Neural progenitor cell (in vitro differentiated cells): ENCODE measurements at regions not wholly inside any gene's neighbourhood (a gene's known extent, or its start where the extent isn't known, plus 50 kb on each side); places are given as distances from the start of the nearest gene placed in this dataset.

Experiments used
- DNase-seq: peaks from one replicate; pipeline ENCODE4 v3.0.0-alpha.2; 2016; ENCODE audit warnings: low spot score
- H2AFZ ChIP-seq: fragments of 200-600 bp; sonication (generic); replicated peaks from 2 replicates; pipeline ENCODE4 v1.6.1; 2016; ENCODE audit warnings: antibody characterized with exemption
- H3F3A ChIP-seq: fragments of 200-600 bp; sonication (generic); 2 replicates; pipeline ENCODE4 v1.6.1; 2016; ENCODE audit warnings: antibody characterized with exemption, low read depth
- H3K27ac ChIP-seq: fragments of 200-600 bp; sonication (generic); 2 replicates; pipeline ENCODE4 v1.5.1; 2016; ENCODE audit warnings: mild to moderate bottlenecking
- H3K27me3 ChIP-seq: fragments of 200-600 bp; sonication (generic); 2 replicates; pipeline ENCODE4 v1.6.1; 2016; ENCODE audit warnings: mild to moderate bottlenecking, moderate library complexity
- H3K36me3 ChIP-seq: fragments of 200-600 bp; sonication (generic); 2 replicates; pipeline ENCODE4 v1.5.1; 2016
- H3K4me1 ChIP-seq: fragments of 200-600 bp; sonication (generic); 2 replicates; pipeline ENCODE4 v1.6.1; 2016; ENCODE audit warnings: mixed run types
- H3K4me2 ChIP-seq: fragments of 200-600 bp; sonication (generic); 2 replicates; pipeline ENCODE4 v1.6.1; 2016
- H3K4me3 ChIP-seq: fragments of 200-600 bp; sonication (generic); 2 replicates; pipeline ENCODE4 v1.5.1; 2016
- H3K79me2 ChIP-seq: fragments of 200-600 bp; sonication (generic); 2 replicates; pipeline ENCODE4 v1.6.1; 2016; ENCODE audit warnings: low read depth
- H3K9ac ChIP-seq: fragments of 200-600 bp; sonication (generic); 2 replicates; pipeline ENCODE4 v1.6.1; 2016
- H3K9me3 ChIP-seq: fragments of 200-600 bp; sonication (generic); 2 replicates; pipeline ENCODE4 v1.5.1; 2016; ENCODE audit warnings: low read depth
- H4K20me1 ChIP-seq: fragments of 200-600 bp; sonication (generic); 2 replicates; pipeline ENCODE4 v1.6.1; 2016; ENCODE audit warnings: low read depth
- H3K27ac Mint-ChIP-seq: 3 replicates; pipeline ENCODE4 v1.8.0; 2021; ENCODE audit warnings: mixed read lengths
- H3K27me3 Mint-ChIP-seq: 2 replicates; pipeline ENCODE4 v1.8.0; 2022; ENCODE audit warnings: low read depth, mild to moderate bottlenecking, inconsistent platforms, moderate library complexity, mixed read lengths; ENCODE audit not compliant: insufficient read depth
- H3K36me3 Mint-ChIP-seq: 3 replicates; pipeline ENCODE4 v1.8.0; 2021; ENCODE audit warnings: mixed read lengths
- H3K4me1 Mint-ChIP-seq: 3 replicates; pipeline ENCODE4 v1.8.0; 2021; ENCODE audit warnings: mixed read lengths
- H3K4me3 Mint-ChIP-seq: 3 replicates; pipeline ENCODE4 v1.8.0; 2021; ENCODE audit warnings: mild to moderate bottlenecking, moderate library complexity, mixed read lengths
- H3K9me3 Mint-ChIP-seq: 3 replicates; pipeline ENCODE4 v1.8.0; 2020; ENCODE audit warnings: mixed read lengths
- CTCF ChIP-seq: fragments of 200-600 bp; sonication (generic); IDR thresholded peaks from 2 replicates; pipeline ENCODE4 v1.5.1; 2017; ENCODE audit warnings: antibody characterized with exemption, mild to moderate bottlenecking
- EZH2 ChIP-seq: fragments of 200-600 bp; sonication (generic); IDR thresholded peaks from 2 replicates; pipeline ENCODE4 v1.6.1; 2017; ENCODE audit warnings: antibody characterized with exemption, mild to moderate bottlenecking, moderate library complexity
- EZH2phosphoT487 ChIP-seq: fragments of 200-600 bp; sonication (generic); IDR thresholded peaks from 2 replicates; pipeline ENCODE4 v1.6.1; 2017; ENCODE audit warnings: antibody characterized with exemption

GRCh38 chr22:49678137-49678841, 149.4 kb downstream of the BRD1 start:
- Mint-ChIP-seq H3K4me1 (peaks cover 7% of the 10 kb centered on the region), H3K4me3 (no peak overlapping the region), H3K36me3 (no peaks in the 10 kb centered on the region), H3K27me3 (peaks cover 12% of the 10 kb centered on the region), H3K27ac (peak overlapping the region; percentile 27), H3K9me3 (no peaks in the 10 kb centered on the region)
- Histone ChIP-seq H2AFZ (no peak overlapping the region), H3K4me2 (no peak overlapping the region), H3K27ac (no peak overlapping the region), H3K27me3 (peaks cover 32% of the 10 kb centered on the region), H3F3A (no peaks in the 10 kb centered on the region), H3K9me3 (no peaks in the 10 kb centered on the region), H3K36me3 (no peaks in the 10 kb centered on the region), H3K4me3 (no peak overlapping the region), H3K9ac (no peak overlapping the region), H4K20me1 (no peaks in the 10 kb centered on the region), H3K4me1 (peaks cover 7% of the 10 kb centered on the region), H3K79me2 (no peaks in the 10 kb centered on the region)
- no peak for DNase-seq
- TF ChIP-seq EZH2 (no peak), EZH2phosphoT487 (no peak), CTCF (no peak)

DNA sequence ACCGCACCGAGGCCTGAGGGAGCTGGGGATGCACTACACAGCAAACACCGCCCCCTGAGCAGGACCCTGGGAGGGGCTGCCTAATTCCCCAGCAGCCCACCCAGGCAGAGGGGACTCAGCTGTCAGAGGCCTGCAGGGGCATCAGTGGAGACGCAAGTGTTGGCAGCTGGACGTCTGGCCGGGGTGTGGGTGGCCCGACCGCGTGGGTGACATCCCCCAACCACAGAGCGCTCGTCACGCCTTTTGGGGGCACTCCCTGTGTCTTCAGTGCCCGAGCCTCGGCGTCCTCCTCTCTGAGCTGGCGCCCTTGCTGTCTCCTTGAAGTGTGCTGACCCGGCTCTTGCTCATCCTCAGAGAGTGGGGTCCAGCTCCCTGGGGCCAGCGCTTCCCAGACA, 150.2 kb downstream of the BRD1 start:
- Histone ChIP-seq H3K27ac (no peak overlapping the region), H3K79me2 (no peaks in the 10 kb centered on the region), H3K27me3 (peaks cover 39% of the 10 kb centered on the region), H3K4me3 (no peak overlapping the region), H3K4me1 (peaks cover 7% of the 10 kb centered on the region), H4K20me1 (no peaks in the 10 kb centered on the region), H3K9ac (no peak overlapping the region), H3F3A (no peaks in the 10 kb centered on the region), H3K4me2 (no peak overlapping the region), H3K36me3 (no peaks in the 10 kb centered on the region), H2AFZ (no peak overlapping the region), H3K9me3 (no peaks in the 10 kb centered on the region)
- Mint-ChIP-seq H3K4me3 (no peak overlapping the region), H3K27me3 (peaks cover 17% of the 10 kb centered on the region), H3K4me1 (peaks cover 7% of the 10 kb centered on the region), H3K9me3 (no peaks in the 10 kb centered on the region), H3K36me3 (no peaks in the 10 kb centered on the region), H3K27ac (no peak overlapping the region)
- no peak for DNase-seq
- TF ChIP-seq EZH2phosphoT487, result no peak
- no peak for TF ChIP-seq EZH2
- TF ChIP-seq CTCF, result no peak

DNA sequence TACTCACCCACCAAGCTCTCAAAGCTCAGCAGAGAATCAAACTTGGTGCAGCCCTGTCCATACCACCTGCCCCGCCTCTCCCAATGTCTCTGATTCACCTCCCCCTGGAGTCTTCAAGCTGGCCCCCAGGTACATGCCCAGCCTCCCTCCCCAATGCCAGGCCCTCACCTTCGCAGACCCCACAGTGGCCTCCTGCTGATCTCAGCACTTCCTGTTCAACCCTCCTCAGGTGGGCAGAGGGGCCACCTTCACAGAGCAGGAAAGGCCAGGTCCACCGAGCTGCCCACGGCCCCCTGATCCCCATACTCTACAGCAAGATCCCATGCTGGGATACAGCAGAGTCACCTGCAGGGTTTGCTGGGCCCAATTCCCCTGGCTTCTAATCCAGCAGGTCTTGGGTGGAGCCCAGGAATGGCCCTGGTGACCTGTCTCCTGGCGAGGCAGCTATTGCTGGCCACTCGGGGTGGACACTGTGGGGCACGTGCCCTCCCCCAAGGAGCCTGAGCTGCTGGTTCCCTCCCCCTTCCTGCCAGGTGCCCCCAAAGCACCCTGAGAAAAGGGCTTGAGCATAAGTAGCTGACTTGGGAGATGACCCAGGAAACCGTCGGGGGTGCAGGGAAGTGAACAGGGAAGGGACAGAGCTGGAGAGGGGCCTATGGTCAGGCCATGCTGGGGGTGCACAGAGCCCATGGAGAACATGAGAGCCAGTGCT, 150.7 kb downstream of the BRD1 start:
- H3K27me3 Mint-ChIP-seq, result peaks cover 18% of the 10 kb centered on the region
- Histone ChIP-seq H3K4me1 (peaks cover 9% of the 10 kb centered on the region), H4K20me1 (no peaks in the 10 kb centered on the region), H3K9ac (no peak overlapping the region), H3K9me3 (no peaks in the 10 kb centered on the region), H3K4me3 (no peak overlapping the region), H3K36me3 (no peaks in the 10 kb centered on the region), H3K27me3 (peaks cover 45% of the 10 kb centered on the region), H3K4me2 (no peak overlapping the region), H3K27ac (no peak overlapping the region), H3K79me2 (no peaks in the 10 kb centered on the region), H3F3A (no peaks in the 10 kb centered on the region), H2AFZ (no peak overlapping the region)
- H3K27ac Mint-ChIP-seq, result no peak overlapping the region
- no peak overlapping the region for H3K4me3 Mint-ChIP-seq
- no peaks in the 10 kb centered on the region for H3K9me3 Mint-ChIP-seq
- no peak for TF ChIP-seq CTCF
- TF ChIP-seq EZH2phosphoT487, result no peak
- TF ChIP-seq EZH2, result no peak
- H3K4me1 Mint-ChIP-seq, result peaks cover 7% of the 10 kb centered on the region
- no peaks in the 10 kb centered on the region for H3K36me3 Mint-ChIP-seq
- no peak for DNase-seq
